ENCODE measurements at regions not wholly inside any gene's neighbourhood (a gene's known extent, or its start where the extent isn't known, plus 50 kb on each side); places are given as distances from the start of the nearest gene placed in this dataset.

DNA sequence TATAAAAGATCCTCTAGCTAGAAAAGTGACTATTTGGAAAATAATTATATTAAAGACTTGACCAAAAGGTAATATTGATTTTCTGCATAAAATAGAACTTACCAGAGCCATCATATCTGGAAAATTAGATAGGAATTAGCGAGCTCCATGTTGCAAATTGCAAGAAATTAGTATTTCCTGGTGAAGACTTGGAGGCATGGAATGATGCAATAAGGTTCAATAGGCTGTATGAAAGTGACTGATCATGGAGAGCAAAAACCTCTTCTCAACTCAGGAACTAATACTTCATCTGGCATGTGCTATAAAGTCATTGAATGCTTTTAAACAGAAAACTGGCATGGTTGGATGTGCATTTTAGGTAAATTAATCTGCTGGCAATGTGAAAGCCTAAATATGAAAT, 66.3 kb upstream of the UFM1 start:
- H3K9me2 ChIP-seq (replicated peaks; ENCODE audit: low read depth, low read length): no peaks in the 10 kb centered on the region
- H3K4me3 ChIP-seq (ENCODE audit: low read length, poor library complexity, severe bottlenecking): no peak overlapping the region
- no peaks in the 10 kb centered on the region for H3K36me3 ChIP-seq (ENCODE audit: insufficient read depth, low read length)
- H3K79me2 ChIP-seq (ENCODE audit: insufficient read depth, low read length): no peaks in the 10 kb centered on the region
- H3K27me3 ChIP-seq (ENCODE audit: insufficient read depth, low read length, poor library complexity, severe bottlenecking): no peaks in the 10 kb centered on the region
- no peaks in the 10 kb centered on the region for H3K9me3 ChIP-seq (ENCODE audit: insufficient read depth, low read depth, low read length)
- no peak overlapping the region for H3K9ac ChIP-seq (ENCODE audit: low read depth, low read length, poor library complexity, severe bottlenecking)
- no peak overlapping the region for H2AFZ ChIP-seq (ENCODE audit: low read length)
- no peaks in the 10 kb centered on the region for H4K20me1 ChIP-seq (ENCODE audit: insufficient read depth, low read length, poor library complexity, severe bottlenecking)
- H3F3A ChIP-seq (ENCODE audit: low read depth): no peaks in the 10 kb centered on the region
- H3K4me1 ChIP-seq (ENCODE audit: insufficient read depth, low read length, poor library complexity, severe bottlenecking): no peaks in the 10 kb centered on the region
- TF ChIP-seq, protein P1, sequence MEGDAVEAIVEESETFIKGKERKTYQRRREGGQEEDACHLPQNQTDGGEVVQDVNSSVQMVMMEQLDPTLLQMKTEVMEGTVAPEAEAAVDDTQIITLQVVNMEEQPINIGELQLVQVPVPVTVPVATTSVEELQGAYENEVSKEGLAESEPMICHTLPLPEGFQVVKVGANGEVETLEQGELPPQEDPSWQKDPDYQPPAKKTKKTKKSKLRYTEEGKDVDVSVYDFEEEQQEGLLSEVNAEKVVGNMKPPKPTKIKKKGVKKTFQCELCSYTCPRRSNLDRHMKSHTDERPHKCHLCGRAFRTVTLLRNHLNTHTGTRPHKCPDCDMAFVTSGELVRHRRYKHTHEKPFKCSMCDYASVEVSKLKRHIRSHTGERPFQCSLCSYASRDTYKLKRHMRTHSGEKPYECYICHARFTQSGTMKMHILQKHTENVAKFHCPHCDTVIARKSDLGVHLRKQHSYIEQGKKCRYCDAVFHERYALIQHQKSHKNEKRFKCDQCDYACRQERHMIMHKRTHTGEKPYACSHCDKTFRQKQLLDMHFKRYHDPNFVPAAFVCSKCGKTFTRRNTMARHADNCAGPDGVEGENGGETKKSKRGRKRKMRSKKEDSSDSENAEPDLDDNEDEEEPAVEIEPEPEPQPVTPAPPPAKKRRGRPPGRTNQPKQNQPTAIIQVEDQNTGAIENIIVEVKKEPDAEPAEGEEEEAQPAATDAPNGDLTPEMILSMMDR (conservative IDR thresholded peaks at IDR 0.05; ENCODE audit: low read length): no peak
- TF ChIP-seq EZH2phosphoT487 (IDR thresholded peaks at IDR 0.05; ENCODE audit: borderline replicate concordance): no peak
- no peak overlapping the region for H3K4me2 ChIP-seq (ENCODE audit: low read depth, low read length, poor library complexity, severe bottlenecking)

DNA sequence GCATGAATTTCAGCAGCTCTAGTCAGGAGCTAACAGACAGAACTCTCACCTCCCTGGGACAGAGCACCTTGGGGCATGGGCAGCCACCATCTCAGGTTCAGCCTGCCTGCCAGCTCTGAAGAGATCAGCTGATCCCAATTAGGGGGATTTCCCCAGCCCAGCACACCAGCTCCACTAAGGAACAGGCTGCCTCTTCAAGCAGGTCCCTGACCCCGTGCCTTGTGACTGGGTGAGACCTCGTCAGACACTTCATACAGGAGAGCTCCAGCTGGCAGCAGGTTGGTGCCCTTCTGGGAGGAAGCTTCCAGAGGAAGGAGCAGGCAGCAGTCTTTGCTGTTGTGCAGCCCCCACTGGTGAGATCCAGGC, 84.5 kb upstream of the UFM1 start:
- Histone ChIP-seq H3K27me3 (ENCODE audit: insufficient read depth, low read length, poor library complexity, severe bottlenecking) (no peaks in the 10 kb centered on the region), H3F3A (ENCODE audit: low read depth) (no peaks in the 10 kb centered on the region), H3K79me2 (ENCODE audit: insufficient read depth, low read length) (no peaks in the 10 kb centered on the region), H3K9ac (ENCODE audit: low read depth, low read length, poor library complexity, severe bottlenecking) (no peak overlapping the region), H3K36me3 (ENCODE audit: insufficient read depth, low read length) (no peaks in the 10 kb centered on the region), H2AFZ (ENCODE audit: low read length) (no peak overlapping the region), H4K20me1 (ENCODE audit: insufficient read depth, low read length, poor library complexity, severe bottlenecking) (no peaks in the 10 kb centered on the region), H3K4me1 (ENCODE audit: insufficient read depth, low read length, poor library complexity, severe bottlenecking) (no peaks in the 10 kb centered on the region), H3K4me2 (ENCODE audit: low read depth, low read length, poor library complexity, severe bottlenecking) (no peak overlapping the region), H3K9me3 (ENCODE audit: insufficient read depth, low read depth, low read length) (no peaks in the 10 kb centered on the region), H3K9me2 (replicated peaks; ENCODE audit: low read depth, low read length) (no peaks in the 10 kb centered on the region), H3K4me3 (ENCODE audit: low read length, poor library complexity, severe bottlenecking) (no peak overlapping the region)
- TF ChIP-seq, protein P1 (conservative IDR thresholded peaks at IDR 0.05; ENCODE audit: low read length): no peak
- TF ChIP-seq EZH2phosphoT487 (IDR thresholded peaks at IDR 0.05; ENCODE audit: borderline replicate concordance): no peak

DNA sequence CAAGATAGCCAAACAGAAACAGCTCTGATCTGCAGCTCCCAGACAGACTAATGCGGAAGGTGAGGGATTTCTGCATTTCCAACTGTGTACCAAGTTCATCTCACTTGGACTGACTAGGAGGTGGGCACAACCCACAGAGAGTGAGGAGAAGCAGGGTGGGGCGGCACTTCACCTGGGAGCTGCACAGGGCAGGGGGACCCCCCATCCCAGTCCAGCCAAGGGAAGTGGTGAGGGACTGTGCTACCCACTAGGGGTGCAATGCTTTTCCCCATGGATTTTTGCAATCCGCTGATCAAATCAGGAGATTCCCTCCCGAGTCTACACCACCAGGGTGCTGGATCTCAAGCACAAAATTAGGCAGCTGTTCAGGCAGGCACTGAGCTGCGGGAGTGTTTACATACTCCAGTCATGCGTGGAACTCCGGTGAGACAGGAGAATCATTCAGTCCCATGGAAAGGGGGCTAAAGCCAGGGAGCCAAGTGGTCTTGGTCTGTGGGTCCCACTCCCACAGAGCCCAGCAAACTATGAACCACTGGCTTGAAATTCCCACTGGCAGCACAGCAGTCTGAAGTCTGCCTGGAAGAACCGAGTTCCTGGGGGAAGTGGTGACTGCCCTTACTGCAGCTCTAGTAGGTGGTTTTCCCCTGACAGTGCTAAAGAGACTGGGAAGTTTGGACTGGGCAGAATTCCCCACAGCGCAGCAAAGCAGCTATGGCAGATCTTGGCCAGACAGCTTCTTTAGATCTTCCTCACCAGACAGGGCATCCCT, 85.1 kb upstream of the UFM1 start:
- H3K4me3 ChIP-seq (ENCODE audit: low read length, poor library complexity, severe bottlenecking): no peak overlapping the region
- H3K27me3 ChIP-seq (ENCODE audit: insufficient read depth, low read length, poor library complexity, severe bottlenecking): no peaks in the 10 kb centered on the region
- no peak overlapping the region for H3K4me2 ChIP-seq (ENCODE audit: low read depth, low read length, poor library complexity, severe bottlenecking)
- H3K4me1 ChIP-seq (ENCODE audit: insufficient read depth, low read length, poor library complexity, severe bottlenecking): no peaks in the 10 kb centered on the region
- H3K36me3 ChIP-seq (ENCODE audit: insufficient read depth, low read length): no peaks in the 10 kb centered on the region
- no peak overlapping the region for H2AFZ ChIP-seq (ENCODE audit: low read length)
- no peaks in the 10 kb centered on the region for H3K79me2 ChIP-seq (ENCODE audit: insufficient read depth, low read length)
- H4K20me1 ChIP-seq (ENCODE audit: insufficient read depth, low read length, poor library complexity, severe bottlenecking): no peaks in the 10 kb centered on the region
- TF ChIP-seq, protein P1 (conservative IDR thresholded peaks at IDR 0.05; ENCODE audit: low read length): no peak
- TF ChIP-seq EZH2phosphoT487 (IDR thresholded peaks at IDR 0.05; ENCODE audit: borderline replicate concordance): no peak
- no peaks in the 10 kb centered on the region for H3K9me2 ChIP-seq (replicated peaks; ENCODE audit: low read depth, low read length)
- H3K9ac ChIP-seq (ENCODE audit: low read depth, low read length, poor library complexity, severe bottlenecking): no peak overlapping the region
- H3F3A ChIP-seq (ENCODE audit: low read depth): no peaks in the 10 kb centered on the region
- H3K9me3 ChIP-seq (ENCODE audit: insufficient read depth, low read depth, low read length): no peaks in the 10 kb centered on the region

Measured in Loucy (cell line).